22Rv1 (cell line): ENCODE measurements at regions not wholly inside any gene's neighbourhood (a gene's known extent, or its start where the extent isn't known, plus 50 kb on each side); places are given as distances from the start of the nearest gene placed in this dataset.

Experiments
- ZFX ChIP-seq: fragments of 450-650 bp; IDR thresholded peaks from 2 replicates; pipeline ENCODE4 v1.6.1; 2017; ENCODE audit warnings: antibody characterized with exemption, borderline replicate concordance
- TF ChIP-seq, protein P1 (sequence below): fragments of 450-650 bp; IDR thresholded peaks from 2 replicates; pipeline ENCODE4 v1.5.1; 2017; ENCODE audit warnings: mild to moderate bottlenecking

- TF ChIP-seq, protein P1, sequence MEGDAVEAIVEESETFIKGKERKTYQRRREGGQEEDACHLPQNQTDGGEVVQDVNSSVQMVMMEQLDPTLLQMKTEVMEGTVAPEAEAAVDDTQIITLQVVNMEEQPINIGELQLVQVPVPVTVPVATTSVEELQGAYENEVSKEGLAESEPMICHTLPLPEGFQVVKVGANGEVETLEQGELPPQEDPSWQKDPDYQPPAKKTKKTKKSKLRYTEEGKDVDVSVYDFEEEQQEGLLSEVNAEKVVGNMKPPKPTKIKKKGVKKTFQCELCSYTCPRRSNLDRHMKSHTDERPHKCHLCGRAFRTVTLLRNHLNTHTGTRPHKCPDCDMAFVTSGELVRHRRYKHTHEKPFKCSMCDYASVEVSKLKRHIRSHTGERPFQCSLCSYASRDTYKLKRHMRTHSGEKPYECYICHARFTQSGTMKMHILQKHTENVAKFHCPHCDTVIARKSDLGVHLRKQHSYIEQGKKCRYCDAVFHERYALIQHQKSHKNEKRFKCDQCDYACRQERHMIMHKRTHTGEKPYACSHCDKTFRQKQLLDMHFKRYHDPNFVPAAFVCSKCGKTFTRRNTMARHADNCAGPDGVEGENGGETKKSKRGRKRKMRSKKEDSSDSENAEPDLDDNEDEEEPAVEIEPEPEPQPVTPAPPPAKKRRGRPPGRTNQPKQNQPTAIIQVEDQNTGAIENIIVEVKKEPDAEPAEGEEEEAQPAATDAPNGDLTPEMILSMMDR: no peak
- TF ChIP-seq ZFX: no peak
These were observed 117.2 kb downstream of the SLIT2 start for GRCh38 chr4:20368926-20369325.
